ENCODE measurements at regions not wholly inside any gene's neighbourhood (a gene's known extent, or its start where the extent isn't known, plus 50 kb on each side); places are given as distances from the start of the nearest gene placed in this dataset.

DNA sequence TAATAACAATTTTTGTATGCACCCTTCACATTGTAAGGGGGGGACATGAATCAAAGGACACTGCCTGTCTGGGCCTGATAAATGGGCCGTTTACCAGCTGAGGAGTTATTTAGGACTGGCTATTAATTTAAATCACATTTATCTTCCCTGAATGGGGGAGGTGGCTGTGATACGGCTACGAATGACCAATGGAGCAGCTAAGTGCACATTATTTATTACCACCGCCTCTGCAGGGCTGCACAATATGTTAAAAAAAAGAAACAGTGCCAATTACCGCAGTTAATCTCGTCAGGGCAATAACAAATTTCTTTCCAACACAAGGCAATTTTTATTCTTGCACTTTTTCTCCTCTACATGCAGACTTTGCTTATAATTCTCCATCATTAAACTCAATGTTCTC, 318.4 kb downstream of the IRX2 start:
- Histone ChIP-seq H3K36me3 (ENCODE audit: control insufficient read depth in 2 of 2, extremely low read depth in 1 of 2, insufficient read depth in 2 of 2, low read length in 2 of 2) (no peaks in the 10 kb centered on the region), H3K27ac (ENCODE audit: insufficient read depth, low read depth, low read length) (no peak overlapping the region), H3K4me1 (ENCODE audit: control insufficient read depth, extremely low read depth, insufficient read depth, low read length) (no peaks in the 10 kb centered on the region), H3K4me3 (replicated peaks in 1 of 3; ENCODE audit: insufficient read depth in 1 of 3, low read depth in 1 of 3, low read length in 3 of 3) (no peak overlapping the region), H3K27me3 (ENCODE audit: control insufficient read depth in 2 of 2, insufficient read depth in 2 of 2, low read length in 2 of 2) (no peaks in the 10 kb centered on the region), H3K9me1 (replicated peaks; ENCODE audit: control insufficient read depth, extremely low read depth, insufficient read depth, low read length) (no peaks in the 10 kb centered on the region), H4K20me1 (replicated peaks; ENCODE audit: control insufficient read depth, extremely low read depth, insufficient read depth, low read length) (no peaks in the 10 kb centered on the region), H2AFZ (ENCODE audit: low read depth, low read length) (no peak overlapping the region), H3K9ac (replicated peaks; ENCODE audit: extremely low read depth, insufficient read depth, low read length) (no peak overlapping the region), H3K4me2 (ENCODE audit: insufficient read depth, low read length) (no peak overlapping the region), H3K9me3 (replicated peaks; ENCODE audit: control insufficient read depth, insufficient read depth, low read length) (no peaks in the 10 kb centered on the region), H3K79me2 (ENCODE audit: control insufficient read depth, insufficient read depth, low read length) (no peaks in the 10 kb centered on the region)
- DNase-seq (ENCODE audit: low read depth, low spot score), result no peak
- POLR2A ChIA-PET, result no interaction called here
- CTCF ChIA-PET, result no interaction called here
- intact Hi-C loops (cut with micrococcal nuclease) (no loop called here), dilution Hi-C loops (cut with MboI; ENCODE audit: extremely low pct_ligation_motif_present, low sequenced_read_pairs) (no loop called here)
- no TSS peak for BruUV-seq (replicated peaks)
- no peak for FAIRE-seq
- TF ChIP-seq, protein P1, sequence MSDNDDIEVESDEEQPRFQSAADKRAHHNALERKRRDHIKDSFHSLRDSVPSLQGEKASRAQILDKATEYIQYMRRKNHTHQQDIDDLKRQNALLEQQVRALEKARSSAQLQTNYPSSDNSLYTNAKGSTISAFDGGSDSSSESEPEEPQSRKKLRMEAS (IDR thresholded peaks at IDR 0.05; ENCODE audit: insufficient read depth, insufficient read length), result no peak
- TF ChIP-seq FOS (IDR thresholded peaks at IDR 0.05; ENCODE audit: borderline replicate concordance, insufficient read depth, low read length) (no peak), JUN (IDR thresholded peaks at IDR 0.05; ENCODE audit: borderline replicate concordance, insufficient read depth, insufficient read length, low read depth) (no peak), MYC (IDR thresholded peaks at IDR 0.05; ENCODE audit: low read depth, low read length) (no peak), EZH2 (IDR thresholded peaks at IDR 0.05; ENCODE audit: borderline replicate concordance, low read depth, low read length, severe bottlenecking) (no peak), GATA2 (IDR thresholded peaks at IDR 0.05; ENCODE audit: insufficient read depth, insufficient read length, low read depth, low read length) (no peak), POLR2AphosphoS5 (IDR thresholded peaks at IDR 0.05; ENCODE audit: insufficient read depth, low read depth, low read length) (no peak), POLR2A (IDR thresholded peaks at IDR 0.05; ENCODE audit: low read depth, low read length) (no peak)
- TF ChIP-seq, protein P2, sequence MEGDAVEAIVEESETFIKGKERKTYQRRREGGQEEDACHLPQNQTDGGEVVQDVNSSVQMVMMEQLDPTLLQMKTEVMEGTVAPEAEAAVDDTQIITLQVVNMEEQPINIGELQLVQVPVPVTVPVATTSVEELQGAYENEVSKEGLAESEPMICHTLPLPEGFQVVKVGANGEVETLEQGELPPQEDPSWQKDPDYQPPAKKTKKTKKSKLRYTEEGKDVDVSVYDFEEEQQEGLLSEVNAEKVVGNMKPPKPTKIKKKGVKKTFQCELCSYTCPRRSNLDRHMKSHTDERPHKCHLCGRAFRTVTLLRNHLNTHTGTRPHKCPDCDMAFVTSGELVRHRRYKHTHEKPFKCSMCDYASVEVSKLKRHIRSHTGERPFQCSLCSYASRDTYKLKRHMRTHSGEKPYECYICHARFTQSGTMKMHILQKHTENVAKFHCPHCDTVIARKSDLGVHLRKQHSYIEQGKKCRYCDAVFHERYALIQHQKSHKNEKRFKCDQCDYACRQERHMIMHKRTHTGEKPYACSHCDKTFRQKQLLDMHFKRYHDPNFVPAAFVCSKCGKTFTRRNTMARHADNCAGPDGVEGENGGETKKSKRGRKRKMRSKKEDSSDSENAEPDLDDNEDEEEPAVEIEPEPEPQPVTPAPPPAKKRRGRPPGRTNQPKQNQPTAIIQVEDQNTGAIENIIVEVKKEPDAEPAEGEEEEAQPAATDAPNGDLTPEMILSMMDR (IDR thresholded peaks at IDR 0.05; ENCODE audit: extremely low read depth in 1 of 2, insufficient read depth in 1 of 2, low read depth in 1 of 2, low read length in 2 of 2), result no peak

All from endothelial cell of umbilical vein (primary cell).